ENCODE measurements at regions not wholly inside any gene's neighbourhood (a gene's known extent, or its start where the extent isn't known, plus 50 kb on each side); places are given as distances from the start of the nearest gene placed in this dataset.

DNA sequence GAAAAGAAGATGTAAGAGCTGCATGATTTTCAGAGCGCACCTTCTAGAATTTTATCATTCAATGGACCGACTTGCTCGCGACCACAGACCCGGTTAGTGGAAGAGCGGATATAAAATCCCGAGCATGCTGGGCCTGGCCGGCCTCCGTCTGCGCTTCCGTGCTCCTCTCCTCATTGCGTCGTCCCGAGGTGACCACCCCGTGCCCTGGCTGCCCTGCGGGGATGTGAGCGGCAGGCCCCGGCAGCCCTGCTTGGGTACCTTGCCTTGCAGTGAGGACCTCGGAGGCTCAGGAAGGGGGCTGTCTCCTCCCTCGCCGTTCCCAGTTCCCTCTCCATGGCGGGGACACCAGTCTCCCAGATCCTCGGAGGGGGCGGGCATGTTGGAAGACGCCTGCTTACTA, 330.9 kb upstream of the SHH start:
- DNase-seq: no peak
- TF ChIP-seq, protein P1, sequence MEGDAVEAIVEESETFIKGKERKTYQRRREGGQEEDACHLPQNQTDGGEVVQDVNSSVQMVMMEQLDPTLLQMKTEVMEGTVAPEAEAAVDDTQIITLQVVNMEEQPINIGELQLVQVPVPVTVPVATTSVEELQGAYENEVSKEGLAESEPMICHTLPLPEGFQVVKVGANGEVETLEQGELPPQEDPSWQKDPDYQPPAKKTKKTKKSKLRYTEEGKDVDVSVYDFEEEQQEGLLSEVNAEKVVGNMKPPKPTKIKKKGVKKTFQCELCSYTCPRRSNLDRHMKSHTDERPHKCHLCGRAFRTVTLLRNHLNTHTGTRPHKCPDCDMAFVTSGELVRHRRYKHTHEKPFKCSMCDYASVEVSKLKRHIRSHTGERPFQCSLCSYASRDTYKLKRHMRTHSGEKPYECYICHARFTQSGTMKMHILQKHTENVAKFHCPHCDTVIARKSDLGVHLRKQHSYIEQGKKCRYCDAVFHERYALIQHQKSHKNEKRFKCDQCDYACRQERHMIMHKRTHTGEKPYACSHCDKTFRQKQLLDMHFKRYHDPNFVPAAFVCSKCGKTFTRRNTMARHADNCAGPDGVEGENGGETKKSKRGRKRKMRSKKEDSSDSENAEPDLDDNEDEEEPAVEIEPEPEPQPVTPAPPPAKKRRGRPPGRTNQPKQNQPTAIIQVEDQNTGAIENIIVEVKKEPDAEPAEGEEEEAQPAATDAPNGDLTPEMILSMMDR (IDR thresholded peaks at IDR 0.05): no peak
- TF ChIP-seq POLR2A (IDR thresholded peaks at IDR 0.05): no peak
- H3K36me3 ChIP-seq: no peaks in the 10 kb centered on the region
- H3K4me1 ChIP-seq: no peaks in the 10 kb centered on the region
- WGBS, 2 donors: 88 to 97% methylated on average over 10 of the region's 25 CpGs
- no peak overlapping the region for H3K27ac ChIP-seq
- peaks cover 0 to 26% (median 0%) of the 10 kb centered on the region in 4 donors for H3K27me3 ChIP-seq
- H3K4me3 ChIP-seq: no peak overlapping the region
- no peaks in the 10 kb centered on the region for H3K9me3 ChIP-seq
- intact Hi-C loops (cut with DNase I): no loop called here

DNA sequence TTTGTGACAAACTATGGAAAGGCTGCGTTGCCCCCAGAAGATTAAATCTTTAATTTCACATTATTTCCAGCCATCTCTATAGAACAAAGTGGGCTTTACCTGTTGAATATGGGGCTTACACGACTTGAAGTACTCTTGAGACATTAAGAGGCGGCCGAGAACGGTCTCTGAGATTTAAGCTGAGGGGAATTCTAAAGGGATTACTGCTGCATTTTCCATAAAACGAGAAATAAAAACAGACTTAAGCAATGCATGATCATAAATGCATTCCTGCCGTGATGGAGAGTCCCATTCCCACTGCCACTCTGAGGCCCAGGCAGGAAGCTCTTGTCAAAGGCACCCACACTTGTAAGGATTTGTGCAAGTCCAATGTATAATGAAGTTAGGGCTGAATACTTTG, 329.7 kb upstream of the SHH start:
- H3K4me1 ChIP-seq: no peaks in the 10 kb centered on the region
- intact Hi-C loops (cut with DNase I): no loop called here
- no peaks in the 10 kb centered on the region for H3K9me3 ChIP-seq
- WGBS, 2 donors: 71 to 74% methylated on average over 7 of the region's 7 CpGs
- DNase-seq: no peak
- no peak overlapping the region for H3K27ac ChIP-seq
- H3K36me3 ChIP-seq: no peaks in the 10 kb centered on the region
- no peak overlapping the region for H3K4me3 ChIP-seq
- no peak for TF ChIP-seq POLR2A (IDR thresholded peaks at IDR 0.05)
- TF ChIP-seq, protein P1 (IDR thresholded peaks at IDR 0.05): no peak
- H3K27me3 ChIP-seq: peaks cover 0 to 33% (median 0%) of the 10 kb centered on the region in 4 donors

DNA sequence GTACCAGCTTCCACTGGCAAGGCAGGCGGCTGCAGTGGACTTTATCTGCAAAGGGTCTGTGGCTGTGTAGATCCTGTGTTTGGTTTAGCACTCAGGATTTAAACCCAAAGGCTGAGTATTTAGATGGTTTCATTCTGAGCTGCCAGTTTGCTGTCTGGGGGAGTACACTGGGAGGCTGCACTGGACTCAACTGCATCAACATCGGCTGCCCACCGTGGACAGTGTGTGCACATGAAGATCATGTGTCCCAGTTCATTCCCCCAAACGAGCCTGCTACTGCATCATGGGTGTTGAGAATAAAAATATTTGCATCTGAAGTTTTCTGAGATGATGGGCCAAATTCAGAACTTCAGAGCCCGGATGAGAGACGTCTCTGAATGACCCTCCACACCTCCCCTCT, 328.6 kb upstream of the SHH start:
- H3K4me3 ChIP-seq: no peak overlapping the region
- no peaks in the 10 kb centered on the region for H3K36me3 ChIP-seq
- peaks cover 0 to 33% (median 0%) of the 10 kb centered on the region in 4 donors for H3K27me3 ChIP-seq
- no peaks in the 10 kb centered on the region for H3K4me1 ChIP-seq
- no peak for DNase-seq
- H3K9me3 ChIP-seq: no peaks in the 10 kb centered on the region
- H3K27ac ChIP-seq: no peak overlapping the region
- intact Hi-C loops (cut with DNase I): no loop called here
- TF ChIP-seq, protein P1 (IDR thresholded peaks at IDR 0.05): no peak
- TF ChIP-seq POLR2A (IDR thresholded peaks at IDR 0.05): no peak
- 79 to 83% methylated on average over 3 to 4 of the region's 6 CpGs for WGBS, 2 donors

DNA sequence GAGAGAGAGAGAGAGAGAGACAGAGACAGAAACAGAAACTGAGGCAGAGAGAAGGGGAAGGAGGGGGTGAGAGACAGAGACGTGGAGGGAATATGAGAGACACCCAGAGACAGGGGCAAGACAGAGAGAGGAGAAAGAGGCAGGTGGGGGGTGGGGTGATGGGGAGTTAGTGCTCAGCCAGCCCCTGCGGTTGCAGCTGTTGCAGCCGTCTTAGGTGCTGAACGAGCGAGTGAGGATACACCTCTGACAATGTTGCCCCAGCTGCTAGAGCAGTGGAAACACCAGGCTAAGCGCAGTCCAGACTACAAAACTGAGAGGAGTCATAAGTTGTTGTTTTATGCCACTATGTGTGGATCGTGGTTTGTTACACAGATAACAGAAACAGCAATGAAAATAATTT, 328.2 kb upstream of the SHH start:
- intact Hi-C loops (cut with DNase I): no loop called here
- Histone ChIP-seq H3K9me3 (no peaks in the 10 kb centered on the region), H3K27me3 (peaks cover 0 to 33% (median 0%) of the 10 kb centered on the region in 4 donors), H3K4me3 (no peak overlapping the region), H3K4me1 (no peaks in the 10 kb centered on the region), H3K36me3 (no peaks in the 10 kb centered on the region), H3K27ac (no peak overlapping the region)
- WGBS, 2 donors: 71% methylated on average over 7 of the region's 7 CpGs
- TF ChIP-seq POLR2A (IDR thresholded peaks at IDR 0.05): no peak
- TF ChIP-seq, protein P1 (IDR thresholded peaks at IDR 0.05): no peak
- DNase-seq: no peak

DNA sequence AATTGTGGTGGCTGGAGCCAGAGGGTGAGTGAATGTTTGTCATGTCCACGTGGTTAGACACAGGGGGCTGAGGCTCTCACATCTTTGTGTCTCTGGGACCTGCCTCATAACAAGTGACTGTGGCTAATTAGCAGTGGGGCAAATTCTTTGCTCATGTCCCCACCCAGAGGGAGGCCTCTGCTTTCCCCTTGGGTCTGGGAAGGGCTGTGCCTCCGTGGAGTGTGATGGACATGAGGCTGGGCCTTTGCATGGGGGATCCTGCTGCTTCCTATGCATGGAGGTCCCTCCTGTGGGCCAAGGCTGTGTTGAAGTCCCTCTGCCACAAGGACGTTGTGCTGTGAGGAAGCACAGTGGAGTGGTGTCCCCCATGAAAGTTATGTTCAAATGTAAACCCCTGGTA, 327.4 kb upstream of the SHH start:
- Histone ChIP-seq H3K4me3 (no peak overlapping the region), H3K27ac (no peak overlapping the region), H3K27me3 (peaks cover 0 to 33% (median 0%) of the 10 kb centered on the region in 4 donors), H3K9me3 (no peaks in the 10 kb centered on the region), H3K36me3 (no peaks in the 10 kb centered on the region), H3K4me1 (no peaks in the 10 kb centered on the region)
- TF ChIP-seq, protein P1 (IDR thresholded peaks at IDR 0.05): no peak
- no peak for TF ChIP-seq POLR2A (IDR thresholded peaks at IDR 0.05)
- WGBS, 2 donors: 44 to 50% methylated on average over 1 to 2 of the region's 3 CpGs
- intact Hi-C loops (cut with DNase I): no loop called here
- no peak for DNase-seq

Measured in esophagus squamous epithelium (tissue), 5 donors.